Transverse colon (tissue), 3 donors: ENCODE measurements at regions not wholly inside any gene's neighbourhood (a gene's known extent, or its start where the extent isn't known, plus 50 kb on each side); places are given as distances from the start of the nearest gene placed in this dataset.

Experiments used
- EP300 ChIP-seq: sonication (generic); formaldehyde crosslinking; IDR thresholded peaks from one replicate; pipeline ENCODE4 v1.6.1; 2017; ENCODE audit warnings: antibody characterized with exemption, low read depth
- POLR2A ChIP-seq: fragments of 450-650 bp; IDR thresholded peaks from one replicate; pipeline ENCODE4 v1.6.1; 2016; ENCODE audit warnings: antibody characterized with exemption, mild to moderate bottlenecking, moderate library complexity
- POLR2AphosphoS5 ChIP-seq, 3 donors: sonication (generic); formaldehyde crosslinking; IDR thresholded peaks; one replicate each; pipeline ENCODE4 v1.6.1; 2016; ENCODE audit warnings: antibody characterized with exemption in 3 of 3

DNA sequence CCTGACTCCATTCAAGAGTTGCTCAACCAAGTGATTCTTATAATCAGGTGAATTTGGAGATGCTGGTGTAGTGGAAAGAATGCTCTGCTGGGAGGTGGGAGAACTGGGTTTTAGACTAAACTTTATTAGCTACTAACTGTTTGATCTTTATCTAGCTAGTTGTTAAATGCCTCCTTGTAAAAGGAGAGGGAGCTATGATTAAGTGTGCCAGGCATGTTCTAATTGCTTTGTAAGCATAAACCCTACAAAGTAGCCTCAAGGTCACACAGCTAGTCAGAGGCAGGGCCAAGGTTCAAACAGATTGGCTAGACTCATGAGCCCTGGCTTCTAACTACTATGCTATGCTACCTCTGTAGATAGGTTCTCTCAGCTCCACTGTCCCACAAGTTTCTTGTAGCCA, 105.5 kb downstream of the NXPE2 start:
- no peak for TF ChIP-seq EP300
- no peak for TF ChIP-seq POLR2AphosphoS5 (IDR thresholded peaks at IDR 0.05)
- no peak for TF ChIP-seq POLR2A
